AG04450 (cell line): ENCODE measurements at regions not wholly inside any gene's neighbourhood (a gene's known extent, or its start where the extent isn't known, plus 50 kb on each side); places are given as distances from the start of the nearest gene placed in this dataset.

Source experiments
- CTCF ChIA-PET: fragments of 300-600, 350-600 bp; formaldehyde crosslinking; extraction: SDS; loops from one replicate; lab custom pipeline; 2022; ENCODE audit warnings: antibody characterized with exemption, inconsistent platforms; lab: Charles Lee
- POLR2A ChIA-PET: fragments of 350-600 bp; formaldehyde crosslinking; extraction: SDS; loops from one replicate; lab custom pipeline; 2021; ENCODE audit warnings: antibody characterized with exemption, inconsistent platforms; lab: Yijun Ruan, JAX
- DNase-seq: peaks from one replicate; pipeline ENCODE4 v3.0.0-alpha.2; 2011; ENCODE audit warnings: low read depth, low spot score
- H3K27ac ChIP-seq: one replicate; pipeline ENCODE4 v1.5.1; 2012; ENCODE audit warnings: low read depth, low read length, control low read depth
- H3K27me3 ChIP-seq: one replicate; pipeline ENCODE4 v1.6.0; 2012; ENCODE audit warnings: low read length; ENCODE audit not compliant: control insufficient read depth, insufficient read depth
- H3K4me3 ChIP-seq: 2 replicates; pipeline ENCODE4 v1.5.1; 2011; ENCODE audit warnings: mild to moderate bottlenecking, low read depth, low read length, control low read depth
- H3K9me3 ChIP-seq: 2 replicates; pipeline ENCODE4 v1.5.1; 2012; ENCODE audit warnings: low read length; ENCODE audit not compliant: control insufficient read depth, insufficient read depth
- TF ChIP-seq, protein P1 (sequence below): IDR thresholded peaks from 2 replicates; pipeline ENCODE4 v1.5.1; 2011; ENCODE audit warnings: low read depth, low read length, control low read depth, inconsistent platforms

DNA sequence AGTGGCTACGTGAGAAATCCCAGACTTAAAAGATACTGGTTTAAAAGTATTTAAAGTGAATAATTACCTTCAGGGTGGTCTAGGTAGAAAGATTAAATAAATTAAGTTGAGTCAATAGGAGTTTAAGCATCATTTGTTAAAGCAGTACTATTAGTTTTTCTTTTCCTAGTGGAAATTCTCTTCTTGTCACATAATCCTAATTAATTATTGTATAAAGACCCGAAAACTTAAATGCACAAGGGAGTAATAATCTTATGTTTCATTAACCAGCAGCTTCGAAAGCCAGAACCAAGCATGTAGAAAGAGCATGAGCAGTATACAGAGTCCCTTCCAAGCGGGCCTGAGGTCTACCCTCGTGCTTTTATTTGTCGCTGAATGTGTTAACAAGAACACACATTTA, 90.2 kb upstream of the SKOR2 start:
- no peaks in the 10 kb centered on the region for H3K27me3 ChIP-seq
- TF ChIP-seq, protein P1, sequence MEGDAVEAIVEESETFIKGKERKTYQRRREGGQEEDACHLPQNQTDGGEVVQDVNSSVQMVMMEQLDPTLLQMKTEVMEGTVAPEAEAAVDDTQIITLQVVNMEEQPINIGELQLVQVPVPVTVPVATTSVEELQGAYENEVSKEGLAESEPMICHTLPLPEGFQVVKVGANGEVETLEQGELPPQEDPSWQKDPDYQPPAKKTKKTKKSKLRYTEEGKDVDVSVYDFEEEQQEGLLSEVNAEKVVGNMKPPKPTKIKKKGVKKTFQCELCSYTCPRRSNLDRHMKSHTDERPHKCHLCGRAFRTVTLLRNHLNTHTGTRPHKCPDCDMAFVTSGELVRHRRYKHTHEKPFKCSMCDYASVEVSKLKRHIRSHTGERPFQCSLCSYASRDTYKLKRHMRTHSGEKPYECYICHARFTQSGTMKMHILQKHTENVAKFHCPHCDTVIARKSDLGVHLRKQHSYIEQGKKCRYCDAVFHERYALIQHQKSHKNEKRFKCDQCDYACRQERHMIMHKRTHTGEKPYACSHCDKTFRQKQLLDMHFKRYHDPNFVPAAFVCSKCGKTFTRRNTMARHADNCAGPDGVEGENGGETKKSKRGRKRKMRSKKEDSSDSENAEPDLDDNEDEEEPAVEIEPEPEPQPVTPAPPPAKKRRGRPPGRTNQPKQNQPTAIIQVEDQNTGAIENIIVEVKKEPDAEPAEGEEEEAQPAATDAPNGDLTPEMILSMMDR: no peak
- ChIA-PET CTCF (no interaction called here), POLR2A (no interaction called here)
- H3K9me3 ChIP-seq: peaks cover 13% of the 10 kb centered on the region; the same call in 1 of the 2 replicates
- H3K4me3 ChIP-seq: no peak overlapping the region
- DNase-seq: no peak
- H3K27ac ChIP-seq: no peak overlapping the region

DNA sequence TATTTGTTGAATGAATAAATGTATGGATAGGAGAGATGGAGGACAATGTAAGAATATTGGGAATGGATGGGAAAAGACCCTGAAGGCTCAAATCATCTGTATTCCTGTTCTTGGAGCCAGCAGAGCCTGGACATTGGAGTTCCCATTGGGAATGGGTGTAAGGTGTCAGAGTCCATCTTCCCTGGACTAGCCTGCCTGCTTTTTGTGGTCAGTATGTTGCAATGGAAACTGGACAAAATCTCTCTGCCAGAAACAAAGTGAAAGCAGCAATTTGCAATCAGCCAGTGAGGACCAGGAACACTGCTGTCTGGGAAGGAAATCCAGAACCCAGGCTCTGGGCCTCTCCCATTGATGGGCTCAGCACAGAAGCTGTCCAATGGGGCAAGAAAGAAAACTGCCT, 83.5 kb upstream of the SKOR2 start:
- H3K9me3 ChIP-seq: peaks cover 19% of the 10 kb centered on the region
- H3K27me3 ChIP-seq: no peaks in the 10 kb centered on the region
- no peak overlapping the region for H3K4me3 ChIP-seq
- POLR2A ChIA-PET: no interaction called here
- H3K27ac ChIP-seq: no peak overlapping the region
- DNase-seq: no peak
- CTCF ChIA-PET: no interaction called here
- TF ChIP-seq, protein P1: no peak

DNA sequence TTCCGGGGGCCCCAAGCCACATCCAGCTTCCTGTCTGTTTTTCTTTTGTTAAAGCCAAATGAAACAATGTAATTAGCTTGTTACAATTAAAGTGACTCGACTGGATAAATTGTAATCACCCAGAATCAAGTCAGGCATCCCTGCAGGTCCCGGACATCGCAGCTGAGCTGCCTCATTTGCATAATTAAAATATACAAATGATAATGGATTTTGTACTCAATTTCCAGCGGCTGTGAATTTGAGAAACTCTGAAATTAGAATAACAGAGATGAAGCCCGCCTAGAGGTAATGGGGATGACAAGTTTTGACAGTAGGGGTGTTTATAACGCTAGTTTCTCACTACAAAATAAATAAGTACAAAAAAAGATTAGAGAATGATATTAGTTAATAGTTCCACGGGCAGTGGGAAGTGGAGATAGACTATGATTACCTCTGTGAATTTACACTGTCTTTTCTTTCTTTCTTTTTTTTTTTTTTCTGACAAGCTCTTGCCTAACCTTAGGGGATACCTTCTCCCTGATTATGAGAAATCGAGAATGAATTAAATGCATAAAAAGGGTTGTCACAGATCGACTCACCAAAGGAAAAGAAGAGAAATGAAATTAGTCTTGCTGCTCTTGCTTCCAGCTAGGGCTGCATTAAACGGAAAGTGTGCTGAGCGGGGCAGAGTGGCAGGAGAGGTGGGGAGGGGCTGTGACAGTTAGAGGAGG, 82.6 kb upstream of the SKOR2 start:
- no peak for DNase-seq
- TF ChIP-seq, protein P1: no peak
- CTCF ChIA-PET: no interaction called here

DNA sequence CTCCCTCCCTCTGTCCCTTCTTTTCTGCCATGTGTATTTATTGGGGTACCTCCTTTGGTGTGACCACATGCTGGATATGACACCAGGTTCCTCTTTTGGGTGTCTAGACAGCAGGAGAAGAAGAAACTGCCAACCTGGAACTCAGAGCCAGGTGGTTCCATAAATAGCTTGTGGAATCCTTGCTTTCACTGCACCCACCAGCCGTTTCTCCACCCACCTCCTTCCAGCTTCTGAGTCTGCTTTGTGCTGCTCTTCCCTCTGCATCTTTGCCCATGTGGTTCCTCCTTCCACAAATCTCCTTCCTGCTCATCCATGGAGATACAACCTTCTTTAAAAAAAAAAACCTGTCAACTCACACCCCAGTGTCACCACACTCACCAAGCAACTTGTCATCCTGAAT, 80.2 kb upstream of the SKOR2 start:
- TF ChIP-seq, protein P1: no peak
- CTCF ChIA-PET: no interaction called here
- no peak overlapping the region for H3K4me3 ChIP-seq
- no peak overlapping the region for H3K27ac ChIP-seq
- H3K9me3 ChIP-seq: peaks cover 26% of the 10 kb centered on the region
- POLR2A ChIA-PET: no interaction called here
- no peak for DNase-seq
- no peaks in the 10 kb centered on the region for H3K27me3 ChIP-seq

More for the DNA sequence above, 82.6 kb upstream of the SKOR2 start:
- Histone ChIP-seq H3K9me3 (peaks cover 19% of the 10 kb centered on the region), H3K27ac (no peak overlapping the region), H3K4me3 (no peak overlapping the region), H3K27me3 (no peaks in the 10 kb centered on the region)
- POLR2A ChIA-PET: interaction anchor here (0.7 kb wide), 1 partner anchor 55 kb away, joined by 3 read pairs; no protein-coding TSS in a partner anchor

DNA sequence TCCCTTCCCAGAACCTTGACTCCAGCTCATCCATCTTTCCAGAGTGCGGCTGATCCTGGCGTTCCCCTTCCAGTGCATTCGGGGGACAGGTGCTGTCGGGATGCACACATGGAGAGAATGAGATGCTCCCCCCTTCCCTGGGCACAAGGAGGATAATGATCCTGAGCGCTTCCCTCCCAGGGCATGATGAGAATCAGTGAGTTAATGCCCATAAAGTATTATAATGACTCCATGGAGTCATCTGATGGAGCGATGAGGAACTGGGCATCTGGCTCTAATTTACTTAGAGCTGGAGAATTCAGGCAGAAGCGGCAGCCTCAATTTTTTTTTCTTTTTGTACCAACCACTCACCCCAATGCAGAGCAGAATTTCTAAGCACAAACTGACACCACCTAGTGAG, 79.6 kb upstream of the SKOR2 start:
- Histone ChIP-seq H3K4me3 (no peak overlapping the region), H3K27ac (no peak overlapping the region), H3K27me3 (no peaks in the 10 kb centered on the region), H3K9me3 (peaks cover 21% of the 10 kb centered on the region)
- TF ChIP-seq, protein P1: no peak
- no peak for DNase-seq
- ChIA-PET CTCF (no interaction called here), POLR2A (no interaction called here)
